ENCODE measurements at regions not wholly inside any gene's neighbourhood (a gene's known extent, or its start where the extent isn't known, plus 50 kb on each side); places are given as distances from the start of the nearest gene placed in this dataset.

DNA sequence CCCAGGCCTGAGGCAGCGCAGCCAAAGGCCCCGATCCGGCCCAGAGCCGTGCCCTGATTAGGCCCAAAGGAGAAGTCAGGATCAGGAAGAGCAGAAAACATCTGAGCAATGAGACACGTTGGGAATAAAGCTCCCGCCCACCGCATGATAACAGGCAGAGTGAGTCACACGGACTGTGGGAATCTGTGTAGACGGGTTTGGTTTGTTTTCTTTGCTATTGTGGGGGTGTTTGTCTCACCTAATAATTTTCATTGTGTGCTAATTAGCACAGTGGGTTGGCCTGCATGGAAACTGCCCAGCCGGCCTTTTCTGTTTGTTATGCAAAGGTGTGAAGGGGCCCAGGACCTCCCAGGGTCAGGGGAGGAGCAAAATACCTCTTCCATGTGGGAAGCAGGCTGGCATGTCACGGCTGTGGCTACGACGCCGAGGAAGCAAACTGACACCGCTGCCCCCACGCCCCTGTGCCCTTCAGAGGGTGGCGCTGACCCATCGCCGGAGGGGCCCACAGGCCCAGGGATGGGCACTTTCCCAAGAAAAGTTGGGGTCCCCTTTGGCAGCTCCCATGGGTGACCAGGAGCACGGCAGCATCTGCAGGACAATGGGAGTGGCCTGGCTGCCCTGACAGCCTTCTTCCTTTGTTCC lies 68.4 kb upstream of the CTDP1 start:
- no peak for DNase-seq

DNA sequence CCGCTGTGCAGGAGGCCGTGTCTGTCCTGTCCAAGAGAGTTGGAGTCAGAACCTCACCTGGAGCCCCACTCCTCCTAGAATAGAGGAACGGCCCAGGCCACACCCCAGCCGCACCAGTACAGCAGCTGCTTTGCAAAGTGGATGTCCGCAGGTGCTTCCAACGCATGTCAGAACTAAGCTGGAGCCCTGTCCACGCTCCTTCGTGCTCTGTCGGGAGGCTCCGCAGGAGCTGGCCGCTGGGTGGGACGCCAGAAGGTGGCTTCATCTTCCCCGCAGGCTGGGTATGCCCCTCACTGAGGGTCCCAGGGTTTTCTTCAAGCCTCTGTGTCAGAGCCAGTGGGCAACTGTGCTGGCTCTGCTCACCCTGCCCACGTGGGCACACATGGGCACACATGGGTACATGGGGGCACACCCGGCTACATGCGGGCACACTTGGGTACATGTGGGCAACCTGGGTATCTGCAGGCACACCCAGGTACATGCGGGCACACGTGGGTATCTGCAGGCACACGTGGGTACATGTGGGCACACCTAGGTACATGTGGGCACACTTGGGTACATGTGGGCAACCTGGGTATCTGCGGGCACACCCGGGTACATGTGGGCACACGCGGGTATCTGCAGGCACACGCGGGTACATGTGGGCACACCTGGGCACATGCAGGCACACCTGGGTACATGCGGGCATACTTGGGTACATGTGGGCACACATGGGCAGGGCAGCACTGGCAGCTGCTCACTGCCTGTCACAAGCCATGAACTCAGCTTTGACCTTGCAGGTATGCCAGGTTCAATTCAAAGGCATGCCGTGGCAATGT lies 67.1 kb upstream of the CTDP1 start:
- DNase-seq, result no peak

DNA sequence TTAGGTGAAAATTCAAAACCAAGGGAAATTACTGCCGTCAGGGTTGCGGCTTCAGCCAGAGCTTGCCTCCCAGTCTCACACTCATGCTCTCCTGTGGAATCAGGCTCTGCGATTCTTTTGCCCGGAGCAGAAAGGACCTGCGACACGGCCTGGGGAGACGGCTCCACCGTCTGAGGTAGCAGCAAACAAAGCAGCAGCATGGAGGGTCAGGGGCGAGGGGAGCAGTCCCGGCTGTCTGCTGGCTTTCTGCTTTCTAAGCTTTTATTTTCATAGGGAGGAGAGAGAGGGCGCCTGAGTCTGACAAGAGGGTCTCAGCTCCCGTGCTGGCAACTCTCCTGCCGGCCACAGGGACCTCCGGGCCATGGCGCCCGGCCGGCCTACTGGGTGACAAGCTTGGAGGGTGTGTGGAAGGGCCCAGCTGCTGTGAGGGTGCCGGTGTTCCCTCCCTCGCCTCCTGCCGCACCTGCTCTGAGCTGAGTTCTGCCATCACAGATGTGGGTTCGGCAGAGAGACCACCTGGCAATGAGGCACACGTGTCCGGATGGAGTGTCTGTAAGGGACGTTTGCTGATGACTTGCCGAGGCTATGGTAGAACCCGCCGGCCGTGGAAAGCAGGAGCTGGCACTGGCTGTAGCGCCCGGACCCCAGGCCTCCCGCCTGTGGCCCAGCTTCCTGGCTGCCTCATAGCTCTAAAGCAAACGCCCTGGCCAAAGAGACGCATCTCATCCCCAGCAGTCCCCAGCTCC lies 66.2 kb upstream of the CTDP1 start:
- no peak for DNase-seq

DNA sequence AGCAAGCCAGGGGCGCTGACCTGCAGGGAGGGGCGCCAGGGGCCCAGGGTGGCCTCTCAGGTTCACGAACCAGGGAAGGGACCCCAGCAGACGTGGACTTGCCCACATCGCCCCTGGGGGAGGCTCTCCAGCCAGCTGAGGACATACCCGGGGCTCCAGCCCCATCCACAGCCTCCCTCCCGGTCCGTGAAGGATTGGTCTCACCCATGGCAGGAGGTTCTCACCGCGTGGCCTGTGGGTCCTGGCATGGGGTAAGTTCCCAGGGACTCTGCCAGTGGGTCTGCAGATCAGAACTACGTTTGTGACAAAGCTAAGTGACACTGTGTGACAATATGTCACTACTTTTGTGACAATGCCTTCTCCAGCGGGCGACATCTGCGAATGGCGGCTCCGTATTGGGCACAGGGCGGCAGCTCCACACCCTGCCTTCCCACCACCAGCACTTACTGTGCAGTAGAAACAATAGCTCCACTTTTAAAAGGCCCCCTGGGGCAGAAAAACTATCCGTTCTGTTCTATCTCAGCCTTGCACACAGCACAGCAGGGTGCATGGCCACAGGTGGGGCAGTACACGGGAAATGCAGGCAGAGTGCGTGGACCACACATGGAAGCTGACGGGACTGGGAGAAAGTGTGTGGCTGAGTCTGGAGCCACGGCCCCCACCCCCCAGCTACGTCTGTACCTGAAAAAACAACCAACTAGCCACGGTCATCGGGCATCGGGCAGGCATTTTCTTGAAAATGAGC lies 65.2 kb upstream of the CTDP1 start:
- DNase-seq, result no peak

DNA sequence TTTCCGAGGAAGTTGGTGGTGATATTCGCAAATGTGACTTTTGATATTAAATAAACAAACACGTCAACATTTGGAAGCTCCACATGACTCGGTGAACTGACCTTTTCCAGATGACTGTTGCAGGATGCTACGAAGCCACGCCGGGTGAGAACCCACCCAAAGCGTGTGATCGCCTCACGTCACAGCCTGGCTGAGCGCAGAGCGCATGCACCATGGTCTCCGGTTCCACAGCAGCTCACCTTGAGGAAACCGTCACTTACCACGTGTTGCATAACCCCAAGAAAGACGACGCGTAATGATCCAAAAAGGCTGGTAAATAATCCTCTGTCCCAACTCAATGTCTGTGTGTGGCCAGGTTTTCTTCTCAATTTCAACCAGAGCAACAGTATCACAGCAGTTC lies 64.5 kb upstream of the CTDP1 start:
- DNase-seq, result no peak

DNA sequence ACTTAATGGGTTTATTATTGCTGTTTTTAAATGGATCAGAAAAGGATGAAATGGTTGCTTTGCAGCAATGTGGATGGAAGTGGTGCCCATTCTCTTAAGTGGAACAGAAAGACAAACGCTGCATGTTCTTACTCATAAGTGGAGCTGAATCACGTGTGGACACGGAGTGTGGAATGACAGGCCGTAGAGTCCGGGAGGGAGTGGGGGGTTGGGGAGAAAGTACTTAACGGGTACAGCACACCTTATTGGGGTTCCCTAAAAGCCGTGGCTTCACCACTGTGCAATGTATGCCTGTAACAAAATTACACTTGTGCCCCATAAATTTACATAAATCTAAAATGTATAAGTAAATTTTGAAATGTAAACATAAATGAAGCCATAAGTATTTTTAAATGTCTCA lies 64.0 kb upstream of the CTDP1 start:
- DNase-seq, result no peak

DNA sequence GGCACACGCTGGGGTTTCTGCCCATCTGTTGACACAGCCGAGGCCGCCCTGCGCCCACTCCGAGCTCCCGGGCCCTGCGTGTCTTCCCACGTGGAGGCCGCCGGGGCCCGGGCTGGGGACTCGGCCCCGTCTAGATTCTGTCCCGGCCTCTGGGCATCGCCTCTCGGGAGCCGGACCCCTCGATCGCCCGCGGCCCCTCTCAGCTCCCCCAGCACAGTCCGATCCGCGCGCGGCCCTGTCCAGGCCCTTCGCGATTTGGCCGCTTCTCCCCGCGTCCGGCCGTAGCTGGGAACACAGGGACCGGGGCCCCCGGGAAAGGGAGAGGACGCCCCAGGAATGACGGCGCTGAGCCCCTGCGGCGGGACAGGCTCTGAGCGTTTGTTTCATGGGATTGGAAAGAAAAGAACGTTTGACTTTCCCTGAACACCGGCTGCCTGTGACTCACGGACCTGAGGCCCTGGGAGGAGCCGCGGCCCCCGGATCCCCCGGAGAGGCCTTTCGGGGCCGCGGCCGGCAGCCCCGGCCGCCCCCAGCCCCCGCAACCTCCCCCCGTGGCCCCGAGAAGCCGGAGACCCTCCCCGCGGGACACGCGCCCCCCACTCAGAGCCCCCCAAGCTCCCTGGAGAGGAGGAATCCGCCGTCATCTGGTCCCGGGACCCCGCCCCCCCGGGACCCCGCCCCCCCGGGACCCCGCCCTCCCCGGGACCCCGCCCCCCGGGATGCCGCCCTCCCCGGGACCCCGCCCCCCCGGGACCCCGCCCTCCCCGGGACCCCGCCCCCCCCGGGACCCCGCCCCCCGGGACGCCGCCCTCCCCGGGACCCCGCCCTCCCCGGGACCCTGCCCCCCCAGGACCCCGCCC lies 62.7 kb upstream of the CTDP1 start:
- DNase-seq, result no peak

DNA sequence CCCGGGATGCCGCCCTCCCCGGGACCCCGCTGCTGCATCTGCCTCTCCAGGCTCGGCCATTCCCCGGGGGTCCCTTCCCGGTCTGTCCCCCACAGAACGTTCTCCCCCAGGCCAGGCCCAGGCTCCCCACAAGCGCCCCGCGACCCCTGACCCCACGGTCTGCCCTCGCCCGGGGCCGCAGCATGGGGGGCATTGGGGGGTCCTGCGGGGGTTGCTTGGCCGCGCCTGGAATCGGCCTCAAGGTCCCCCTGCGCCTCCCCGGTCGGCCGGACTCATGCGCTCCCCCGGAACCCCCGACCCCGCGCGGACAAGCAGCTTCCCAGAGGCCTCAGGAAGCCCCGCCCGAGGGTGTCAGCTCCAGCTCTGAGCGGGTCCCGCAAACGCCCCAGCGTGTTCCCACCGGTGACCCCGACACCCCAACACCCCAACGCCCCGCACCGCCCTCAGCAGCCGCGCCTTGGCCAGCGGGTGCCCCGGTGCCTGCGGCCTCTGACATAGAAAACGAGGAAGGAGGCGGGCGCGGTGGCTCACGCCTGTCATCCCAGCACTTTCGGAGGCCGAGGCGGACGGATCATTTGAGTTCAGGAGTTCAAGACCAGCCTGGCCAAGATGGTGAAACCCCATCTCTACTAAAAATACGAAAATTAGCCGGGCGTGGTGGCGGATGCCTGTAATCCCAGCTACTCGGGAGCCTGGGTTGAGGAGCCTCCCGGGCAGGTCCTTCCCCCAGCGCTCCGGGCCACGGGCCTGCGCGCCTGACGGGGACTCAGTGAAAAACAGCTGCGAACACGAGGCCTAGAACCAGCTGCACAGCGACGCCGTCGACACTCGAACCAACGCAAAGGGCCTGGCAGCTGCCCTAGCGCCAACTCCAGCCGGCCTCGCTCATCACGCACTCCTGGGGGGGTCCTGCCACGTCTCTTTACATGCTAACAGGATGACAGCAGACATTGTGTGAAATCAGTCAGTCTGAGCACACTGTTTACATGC lies 61.8 kb upstream of the CTDP1 start:
- no peak for DNase-seq

DNA sequence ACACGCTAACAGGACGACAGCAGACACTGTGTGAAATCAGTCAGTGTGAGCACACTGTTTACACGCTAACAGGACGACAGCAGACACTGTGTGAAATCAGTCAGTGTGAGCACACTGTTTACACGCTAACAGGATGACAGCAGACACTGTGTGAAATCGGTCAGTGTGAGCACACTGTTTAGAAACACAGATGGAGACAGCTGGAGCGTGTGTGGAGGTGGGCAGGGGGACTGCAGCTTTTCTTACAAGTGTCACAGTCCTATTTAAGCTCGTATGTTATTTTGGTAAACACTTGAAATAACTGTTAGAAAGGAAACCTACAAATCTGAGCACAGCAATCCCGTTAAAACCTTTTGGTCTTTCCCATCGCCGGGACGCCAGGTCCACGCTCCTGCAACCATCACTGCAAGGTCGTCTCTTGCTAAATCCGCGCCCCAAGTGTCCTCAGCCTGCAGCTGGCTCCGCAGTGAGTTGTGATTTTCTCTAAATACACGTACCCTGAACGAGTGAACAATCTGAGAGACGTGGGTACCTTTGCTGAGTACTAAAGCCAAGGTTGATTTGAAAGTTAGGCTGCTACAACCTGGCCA lies 58.9 kb upstream of the CTDP1 start:
- no peak for DNase-seq

DNA sequence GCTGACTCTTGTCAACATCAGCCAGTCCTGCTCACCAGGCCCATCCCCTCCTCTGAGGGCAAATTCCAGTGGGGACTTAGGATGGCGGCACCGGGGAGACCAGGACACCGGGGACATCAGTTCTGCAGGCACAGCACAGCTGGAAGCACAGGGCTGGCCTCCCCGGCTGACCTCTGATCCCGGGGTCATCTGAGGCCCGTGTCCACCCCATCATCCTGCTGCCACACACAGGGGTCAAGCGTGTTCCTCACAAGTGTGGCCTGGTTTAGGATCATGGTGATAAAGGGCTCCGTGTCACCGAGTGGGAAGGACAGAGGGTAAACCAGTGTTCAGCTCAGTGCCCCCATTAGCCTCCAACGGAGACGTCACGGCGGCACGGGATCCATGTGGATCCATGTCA lies 58.1 kb upstream of the CTDP1 start:
- no peak for DNase-seq

DNA sequence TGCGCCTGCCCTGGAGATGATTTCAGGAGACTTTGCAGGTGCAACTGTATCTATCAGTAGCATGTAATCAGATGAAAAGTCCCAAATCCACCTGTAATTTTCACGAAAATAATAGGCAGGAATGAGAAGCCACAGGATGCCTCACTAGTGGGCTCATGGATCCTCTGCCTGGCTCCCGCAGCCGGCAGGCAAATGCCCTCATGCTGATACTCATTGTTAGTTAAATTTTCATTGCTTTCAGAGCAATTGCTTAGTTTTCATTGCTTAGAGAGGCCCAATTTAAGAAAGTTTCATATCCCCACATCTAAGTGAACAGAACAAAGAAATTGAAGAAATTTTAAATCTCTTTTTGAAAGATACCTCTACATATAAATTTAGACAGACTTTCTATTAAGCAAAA lies 57.6 kb upstream of the CTDP1 start:
- DNase-seq, result no peak

DNA sequence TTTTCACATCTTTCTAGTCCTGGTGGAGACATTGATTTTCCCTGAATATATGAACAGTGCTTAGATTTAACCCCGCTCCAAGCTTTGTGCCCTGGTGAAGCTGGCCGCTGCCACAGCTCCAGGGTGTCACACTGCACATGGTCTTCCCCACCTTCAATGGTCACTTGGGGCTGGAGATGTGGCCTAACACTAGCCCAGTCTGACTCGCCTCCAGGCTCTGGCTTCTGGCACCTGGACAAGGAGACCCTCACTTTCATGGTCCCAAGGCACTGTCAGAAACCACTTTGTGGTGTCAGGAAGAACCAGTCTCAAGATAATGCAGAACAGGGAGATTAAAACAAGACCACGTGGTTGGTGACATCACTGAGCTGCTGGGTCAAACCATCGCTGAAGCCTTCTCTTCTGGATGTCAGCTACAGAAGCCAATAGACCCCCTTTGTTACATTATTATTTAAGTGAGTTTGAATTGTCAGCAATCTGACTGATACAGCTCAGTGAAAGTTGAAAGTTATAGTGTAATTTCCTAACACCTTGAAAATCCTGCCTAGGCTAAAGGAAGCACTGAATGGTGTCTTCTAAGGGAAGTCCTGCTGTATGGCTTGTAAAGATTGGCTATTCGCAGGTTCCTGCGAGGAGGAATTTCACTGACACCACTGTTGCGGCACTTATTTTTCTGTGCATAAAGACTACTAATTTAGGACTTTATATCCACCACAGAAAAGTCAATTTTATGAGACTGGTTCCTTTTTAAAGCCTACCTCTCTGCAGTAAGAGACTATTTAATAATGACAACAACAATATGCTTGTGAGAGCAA lies 55.0 kb upstream of the CTDP1 start:
- no peak for DNase-seq

DNA sequence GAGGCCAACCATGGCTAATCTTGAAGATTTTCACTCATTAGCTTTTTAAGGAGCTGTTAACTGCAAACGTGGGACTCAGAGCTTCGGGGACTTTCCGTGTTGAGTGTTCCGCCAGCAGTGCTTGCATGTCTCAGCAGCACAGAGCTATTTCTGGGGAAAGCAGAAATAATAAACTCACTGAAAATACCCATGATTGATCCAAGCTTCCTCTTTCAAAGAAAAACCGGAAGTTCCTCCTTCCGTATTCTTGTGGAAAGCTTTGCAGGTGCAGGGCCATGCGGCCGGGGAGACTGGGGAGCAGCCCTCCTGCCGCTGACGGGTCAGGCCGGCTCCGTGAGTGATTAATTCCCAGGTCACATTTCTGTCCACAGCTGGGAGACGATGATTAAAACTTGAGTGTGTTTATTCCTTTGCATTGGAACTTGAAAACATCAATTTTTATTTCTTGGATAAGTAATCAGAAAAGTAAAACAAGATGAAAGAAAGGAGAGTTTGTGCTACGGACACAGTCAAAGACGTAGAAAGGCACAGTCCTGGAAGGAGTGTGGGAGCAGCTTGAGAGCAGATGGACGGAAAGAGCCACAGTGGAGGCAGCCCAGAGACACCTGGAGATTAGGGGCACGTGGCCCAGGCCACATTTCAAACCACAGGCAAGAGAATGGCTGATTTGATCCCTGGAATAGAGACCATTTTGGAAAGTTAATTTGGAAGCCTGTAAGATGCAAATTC lies 54.2 kb upstream of the CTDP1 start:
- no peak for DNase-seq

DNA sequence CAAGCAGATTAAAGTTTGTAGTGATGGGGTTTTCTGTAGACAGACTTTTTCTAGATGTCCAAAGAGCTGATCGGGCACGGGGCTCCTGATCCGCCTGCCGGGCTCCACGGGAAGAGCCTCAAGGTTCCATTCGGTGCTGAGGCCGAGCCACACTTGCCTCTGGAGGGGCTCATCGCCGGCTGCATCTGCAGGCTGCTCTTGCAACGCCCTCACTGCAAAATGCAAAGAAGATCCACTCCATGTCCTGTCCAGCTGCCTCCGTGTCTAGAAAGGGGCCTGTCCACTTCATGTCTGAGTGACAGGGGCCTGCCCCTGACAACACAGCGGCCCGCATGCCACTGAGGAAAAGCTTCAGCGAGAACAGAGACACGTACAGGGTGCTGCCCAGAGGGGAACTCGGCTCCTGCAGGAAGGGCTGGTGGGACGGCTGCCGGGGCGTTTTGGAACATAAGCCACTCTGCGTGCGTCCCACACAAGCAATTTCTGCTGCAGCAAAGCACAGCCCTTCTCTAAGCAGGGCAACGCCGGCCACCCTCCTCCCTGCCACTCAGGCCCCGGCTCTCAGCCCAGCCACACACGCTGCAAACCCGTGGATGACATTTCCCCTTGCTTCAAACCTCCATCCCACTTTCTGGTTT lies 53.6 kb upstream of the CTDP1 start:
- no peak for DNase-seq

DNA sequence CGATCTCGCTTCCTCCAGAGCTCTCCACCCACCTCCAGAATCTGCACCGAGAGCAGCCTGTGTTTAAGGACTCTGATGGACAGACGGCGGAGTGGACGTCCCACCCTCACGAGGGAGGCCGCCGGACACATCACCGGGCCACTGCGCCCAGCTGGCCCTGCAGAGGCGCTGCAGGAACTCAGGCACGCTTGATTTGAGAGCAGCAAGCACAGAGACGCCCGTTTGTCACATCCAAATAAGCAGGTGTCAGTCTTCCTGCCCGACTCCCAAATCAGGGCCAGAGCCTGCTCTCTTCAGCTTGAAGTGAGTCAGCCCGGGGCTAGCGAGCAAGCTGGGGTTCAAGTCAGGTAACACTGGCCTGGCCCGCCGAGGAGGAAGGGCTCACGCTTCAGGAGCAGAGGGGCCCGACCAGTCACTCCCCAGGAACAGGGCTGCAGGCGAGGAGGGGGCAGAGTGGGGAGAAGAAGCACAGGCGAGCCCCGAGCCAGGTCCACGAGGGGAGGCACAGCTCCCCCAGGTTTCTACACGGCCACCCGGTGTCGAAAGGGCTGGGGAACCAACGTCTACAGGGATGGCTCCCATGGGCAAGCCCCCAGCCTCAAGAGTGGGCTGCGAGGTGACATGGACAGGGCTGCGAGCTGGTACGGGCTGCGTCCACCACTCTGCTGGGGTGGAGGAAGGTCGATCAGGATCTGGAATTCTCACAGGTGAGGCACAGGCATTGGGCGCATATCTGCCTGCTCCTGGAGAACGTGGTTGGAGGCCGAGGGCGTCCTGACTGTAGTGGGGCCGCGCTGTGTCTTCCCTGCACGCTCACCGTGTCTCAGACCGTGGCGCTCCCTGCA lies 52.5 kb upstream of the CTDP1 start:
- no peak for DNase-seq

DNA sequence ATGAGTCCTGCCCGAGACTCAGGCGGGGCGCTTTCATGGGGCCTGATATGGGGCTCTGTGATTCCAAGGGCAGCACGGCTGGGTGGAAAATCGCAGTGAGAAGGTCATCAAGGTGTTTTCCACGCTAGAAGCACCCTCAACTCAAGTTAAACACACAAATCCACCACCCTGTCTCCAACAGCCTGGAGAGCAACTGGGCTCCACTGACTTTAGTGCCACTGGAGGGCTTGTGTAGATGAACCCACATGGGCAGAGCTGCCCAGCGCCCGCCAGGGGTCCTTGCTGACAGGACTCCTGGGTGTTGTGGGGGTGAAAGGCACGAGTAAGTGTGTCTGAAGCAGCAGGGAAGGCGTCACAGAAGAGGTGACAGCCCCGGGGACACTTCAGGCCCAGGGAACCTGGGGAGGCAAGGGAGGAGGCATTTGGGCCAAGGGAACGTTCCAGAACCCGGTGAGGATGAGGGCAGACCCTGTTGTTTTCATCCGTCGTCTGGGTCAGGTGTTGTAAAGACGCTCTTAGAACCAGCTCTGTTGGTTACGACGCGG lies 51.8 kb upstream of the CTDP1 start:
- DNase-seq, result no peak
